GM18508 (cell line): ENCODE measurements at regions not wholly inside any gene's neighbourhood (a gene's known extent, or its start where the extent isn't known, plus 50 kb on each side); places are given as distances from the start of the nearest gene placed in this dataset.

ENCODE experiments used
- ATAC-seq: cut with Tn5 transposase; IDR thresholded peaks from one replicate; pipeline ENCODE4 v1.9.1; 2021; ENCODE audit warnings: moderate number of reproducible peaks; ENCODE audit not compliant: insufficient read depth, unreplicated experiment

GRCh38 chr6:134477991-134478635, 160.2 kb upstream of the SGK1 start:
- ATAC-seq = no peak

DNA sequence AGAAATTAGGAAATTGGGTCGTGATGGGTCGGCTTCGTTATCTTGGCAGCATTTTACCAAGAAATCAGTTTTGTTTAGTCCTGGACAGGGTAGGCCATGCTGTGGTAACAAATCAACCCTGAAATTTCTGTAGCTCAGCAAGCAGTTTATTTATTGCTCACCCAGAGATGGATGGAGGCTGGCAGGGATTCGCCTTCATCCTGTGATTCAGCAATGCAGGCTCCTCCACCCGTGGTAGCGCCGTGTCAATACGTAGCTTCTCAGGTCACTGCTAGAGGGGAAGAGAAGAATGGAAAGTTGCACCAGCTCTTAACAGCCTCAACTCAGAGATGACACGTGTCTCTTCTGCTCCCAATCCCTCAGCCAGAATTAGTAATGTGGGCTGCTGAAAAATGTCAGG, 157.0 kb upstream of the SGK1 start:
- ATAC-seq = no peak

GRCh38 chr6:134472661-134473060, 154.7 kb upstream of the SGK1 start:
- no peak for ATAC-seq

DNA sequence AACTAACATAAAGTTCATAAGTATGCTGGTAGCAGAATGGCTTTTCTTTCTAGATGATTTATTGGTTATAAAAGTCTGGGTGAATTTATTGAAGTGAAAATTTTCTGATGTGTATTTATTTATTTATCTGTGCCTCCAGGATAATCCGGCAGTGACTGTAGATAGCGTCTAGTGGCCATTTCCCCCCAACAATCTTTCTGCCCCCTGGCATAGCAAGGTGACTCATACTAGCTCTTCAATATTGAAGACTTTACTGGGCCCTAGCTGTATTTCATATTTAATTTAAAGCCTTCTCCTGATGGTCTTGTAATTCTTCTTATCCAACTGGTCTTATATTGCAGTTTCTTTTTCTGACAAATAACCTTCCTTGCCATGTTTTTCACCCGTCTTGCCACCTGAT, 154.1 kb upstream of the SGK1 start:
- ATAC-seq = no peak

DNA sequence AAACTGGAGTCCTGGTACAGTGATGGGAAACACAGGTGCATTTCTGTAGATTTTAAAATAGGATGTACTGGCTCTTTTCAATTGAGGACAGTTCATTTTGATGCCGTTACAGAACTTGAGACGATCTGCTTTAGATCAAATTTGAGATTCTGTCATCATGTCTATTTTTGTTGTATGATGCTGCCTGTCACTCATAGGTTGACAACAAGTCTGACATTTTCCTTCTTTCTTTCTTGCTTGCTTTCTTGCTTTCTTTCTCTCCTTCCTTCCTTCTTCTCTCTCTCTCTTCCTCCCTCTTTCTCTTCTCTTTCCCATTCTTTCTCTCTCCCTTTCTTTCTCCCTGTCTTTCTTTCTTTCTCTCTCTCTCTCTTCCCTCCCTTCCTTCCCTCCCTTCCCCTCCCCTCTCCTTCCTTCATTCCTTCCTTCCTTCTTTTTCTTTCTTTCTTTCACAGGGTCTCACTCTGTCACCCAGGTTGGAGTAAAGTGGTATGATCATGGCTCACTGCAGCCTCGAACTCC, 152.6 kb upstream of the SGK1 start:
- ATAC-seq = no peak

DNA sequence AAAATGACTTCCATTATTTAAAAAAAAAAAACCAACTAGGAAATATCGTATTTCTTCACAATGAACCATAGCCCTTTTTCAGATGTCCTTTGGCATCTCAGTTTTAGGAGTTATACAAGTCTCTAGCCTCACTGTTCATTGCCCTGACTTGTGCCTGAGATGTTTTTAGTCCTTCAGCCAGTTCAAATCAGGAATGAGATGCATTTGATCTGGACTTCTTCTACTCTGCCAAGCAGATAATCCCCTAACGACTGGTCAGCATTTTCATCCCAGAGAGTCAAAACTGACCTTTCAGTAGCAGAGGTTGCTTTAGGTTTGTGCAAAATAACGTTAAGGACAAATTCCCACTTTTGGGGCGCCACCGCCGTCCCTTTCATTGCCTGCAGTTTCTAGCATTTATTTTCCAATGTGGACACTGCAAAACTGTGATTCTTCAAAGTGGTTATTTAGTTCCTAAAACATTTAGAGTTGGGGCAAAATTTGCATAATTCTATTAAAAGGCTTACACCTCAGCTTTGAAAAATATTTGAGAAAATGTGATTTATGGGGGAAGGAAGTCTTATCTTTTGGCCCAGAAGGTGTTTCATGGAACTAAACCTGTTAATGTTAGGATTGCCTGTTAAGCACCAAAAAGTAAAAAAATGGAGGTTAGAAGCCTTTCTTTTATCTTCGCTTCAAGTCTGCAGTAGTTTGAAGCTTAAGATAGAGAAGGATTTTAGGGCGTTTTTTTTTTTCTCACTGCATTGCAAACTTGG, 152.0 kb upstream of the SGK1 start:
- ATAC-seq = no peak

- no peak for ATAC-seq
Observed at GRCh38 chr6:134468633-134469032, 150.7 kb upstream of the SGK1 start.

DNA sequence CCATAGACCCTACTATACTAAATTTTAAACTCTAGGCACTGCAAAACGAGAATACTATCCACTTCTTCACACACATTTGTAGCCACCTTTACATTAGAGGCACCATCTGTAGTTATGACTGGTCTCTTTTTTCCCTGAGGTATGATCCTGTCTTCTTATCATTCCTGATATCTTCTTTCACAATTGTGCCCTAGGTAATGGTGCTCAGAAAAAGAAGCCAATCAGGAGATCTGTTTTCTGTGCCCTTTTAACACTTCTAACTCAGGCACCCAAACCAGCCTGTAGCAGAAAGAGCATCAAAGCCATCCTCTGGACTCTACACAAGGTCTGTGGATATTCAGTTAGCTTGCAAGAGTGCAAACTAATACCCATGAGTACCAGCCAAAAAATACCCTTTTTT, 149.7 kb upstream of the SGK1 start:
- ATAC-seq = no peak

DNA sequence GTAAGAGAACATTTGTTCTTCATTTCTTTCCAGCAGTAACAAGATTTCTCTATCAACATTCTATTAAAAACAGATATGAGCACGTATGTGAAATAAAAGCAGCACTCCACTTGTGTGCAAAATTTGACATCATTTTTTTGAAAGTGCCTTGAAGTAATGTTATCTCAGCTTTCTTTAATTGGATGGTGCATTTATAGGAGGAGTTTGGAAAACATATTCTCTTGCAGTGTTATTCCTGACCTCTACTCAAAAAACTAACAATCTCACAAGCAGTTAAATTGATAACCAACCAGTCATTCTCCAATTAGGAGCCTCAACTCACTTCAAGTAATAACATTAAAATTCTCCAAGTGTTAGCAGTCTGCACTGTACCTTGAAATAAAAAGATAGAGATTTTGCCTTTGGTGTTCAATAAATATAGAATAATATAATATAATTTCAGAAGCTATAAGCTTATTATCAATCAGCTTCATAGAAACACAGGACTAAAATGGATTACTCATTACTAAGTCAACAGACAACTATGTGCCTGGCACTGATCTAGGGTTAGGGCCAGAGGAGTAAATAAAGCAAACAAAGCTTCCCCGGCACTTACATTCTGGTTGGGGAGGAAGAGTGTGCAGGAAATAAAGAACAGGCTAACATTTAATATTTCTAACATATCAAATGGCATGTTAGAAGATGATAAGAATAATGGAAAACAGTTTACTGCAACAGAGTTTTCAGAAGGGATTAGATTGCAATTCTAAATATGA, 149.0 kb upstream of the SGK1 start:
- ATAC-seq = no peak

DNA sequence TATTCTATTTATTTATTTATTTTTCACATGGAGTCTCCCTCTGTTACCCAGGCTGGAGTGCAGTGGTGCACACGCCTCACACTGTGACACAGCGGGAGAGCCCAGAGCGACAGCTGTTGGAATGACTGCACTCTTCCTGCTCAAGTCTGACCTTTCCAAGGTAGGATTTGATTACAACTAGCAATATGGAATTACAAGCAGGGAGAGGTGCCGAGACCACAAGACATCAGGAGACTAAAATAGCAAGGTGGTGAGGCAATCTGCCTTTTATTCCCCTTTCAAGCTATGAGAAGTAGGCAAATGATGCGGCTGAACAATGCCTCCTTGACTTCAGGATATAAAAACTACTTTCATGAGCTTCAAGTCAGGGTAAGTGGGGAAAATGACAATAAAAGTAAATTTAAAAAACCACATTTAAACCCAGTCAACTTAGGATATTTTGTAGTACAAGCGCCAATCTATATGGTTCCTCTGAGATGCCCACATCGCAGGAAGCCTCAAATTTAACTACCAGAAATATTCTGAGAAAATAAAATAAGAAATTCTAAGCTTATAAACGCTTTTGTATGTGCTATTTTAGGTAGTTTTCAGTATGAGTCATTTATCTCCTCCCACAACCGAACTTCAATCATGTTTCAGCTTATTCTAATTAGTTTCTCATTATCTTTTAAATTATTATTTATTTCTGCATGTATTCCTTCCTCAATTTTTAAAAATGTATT, 146.9 kb upstream of the SGK1 start:
- no peak for ATAC-seq

GRCh38 chr6:134458857-134459657, 141.1 kb upstream of the SGK1 start:
- no peak for ATAC-seq

DNA sequence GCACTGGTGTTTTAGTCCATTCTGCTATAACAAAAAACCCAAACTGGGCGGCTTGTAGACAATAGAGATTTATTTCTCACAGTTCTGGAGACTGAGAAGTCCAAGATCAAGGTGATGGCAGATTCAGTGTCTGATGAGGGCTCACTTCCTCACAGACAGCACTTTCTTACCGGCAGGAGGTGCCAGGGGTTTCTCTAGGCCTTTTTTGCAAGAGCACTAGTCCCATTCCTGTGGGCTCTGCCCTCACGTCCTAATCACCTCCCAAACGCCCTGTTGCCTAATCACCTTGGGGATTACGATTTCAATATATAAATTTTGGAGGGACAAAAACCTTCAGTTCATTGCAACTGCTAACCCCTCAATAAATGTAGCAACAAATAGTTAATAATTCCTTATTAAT, 140.0 kb upstream of the SGK1 start:
- no peak for ATAC-seq

GRCh38 chr6:134456226-134456625, 138.3 kb upstream of the SGK1 start:
- no peak for ATAC-seq

- ATAC-seq = no peak
Observed at GRCh38 chr6:134455319-134455718, 137.4 kb upstream of the SGK1 start.

GRCh38 chr6:134454794-134455193, 136.9 kb upstream of the SGK1 start:
- ATAC-seq = no peak

DNA sequence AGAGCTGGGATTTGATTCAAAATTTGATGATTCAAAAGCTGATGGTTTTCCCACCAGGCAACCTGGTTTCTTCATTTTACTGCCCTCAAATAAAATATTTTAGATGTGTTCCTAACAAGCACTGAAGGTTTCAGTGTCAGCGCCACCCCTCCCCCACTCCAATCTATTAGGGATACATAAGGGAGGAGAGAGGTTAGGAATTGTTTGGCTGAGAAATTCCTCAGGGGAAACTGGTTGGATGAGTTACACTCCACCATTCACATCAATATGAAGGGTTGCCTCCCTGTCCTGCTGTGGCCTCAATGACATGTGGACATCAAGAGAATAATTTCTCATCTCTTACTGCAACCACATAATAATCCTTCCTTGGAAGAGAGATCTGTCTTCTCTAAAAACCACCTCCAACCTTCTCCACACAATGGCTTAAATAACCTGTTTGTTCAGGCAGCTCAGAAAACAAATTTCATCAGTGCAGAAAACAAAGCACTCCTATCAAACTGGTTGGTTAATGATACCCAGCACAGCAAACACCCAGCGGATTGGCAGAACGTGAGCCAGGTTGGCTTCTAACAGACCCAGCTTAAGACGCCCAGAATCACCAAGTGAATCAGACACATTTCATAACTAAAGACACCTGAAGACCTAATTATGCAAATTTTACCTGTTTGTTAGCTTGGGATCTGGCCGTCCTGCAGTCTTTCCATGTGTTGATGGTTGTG, 136.0 kb upstream of the SGK1 start:
- ATAC-seq = no peak

GRCh38 chr6:134452906-134453305, 135.0 kb upstream of the SGK1 start:
- ATAC-seq = no peak

DNA sequence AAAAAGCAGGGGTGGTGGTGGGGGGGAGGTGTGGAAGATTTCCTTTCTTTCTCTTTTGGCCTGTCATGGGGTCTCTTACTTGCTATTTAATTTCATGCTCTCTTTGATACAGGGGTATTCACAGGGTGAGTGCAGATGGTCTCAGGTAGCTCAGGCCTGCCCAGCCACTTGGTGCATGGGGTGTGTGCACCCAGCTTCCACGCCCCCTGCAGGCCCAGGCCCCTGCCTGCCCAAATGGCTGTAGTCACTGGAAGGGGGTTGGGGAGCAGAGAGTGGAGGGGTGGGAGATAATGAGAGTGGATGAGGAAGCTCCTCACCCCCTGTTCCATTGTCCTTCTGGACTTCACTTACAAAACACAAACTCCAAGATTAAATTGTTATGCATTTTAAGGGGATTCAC, 133.6 kb upstream of the SGK1 start:
- no peak for ATAC-seq

GRCh38 chr6:134449781-134450180, 131.9 kb upstream of the SGK1 start:
- ATAC-seq = no peak
